ENCODE measurements at regions not wholly inside any gene's neighbourhood (a gene's known extent, or its start where the extent isn't known, plus 50 kb on each side); places are given as distances from the start of the nearest gene placed in this dataset.

DNA sequence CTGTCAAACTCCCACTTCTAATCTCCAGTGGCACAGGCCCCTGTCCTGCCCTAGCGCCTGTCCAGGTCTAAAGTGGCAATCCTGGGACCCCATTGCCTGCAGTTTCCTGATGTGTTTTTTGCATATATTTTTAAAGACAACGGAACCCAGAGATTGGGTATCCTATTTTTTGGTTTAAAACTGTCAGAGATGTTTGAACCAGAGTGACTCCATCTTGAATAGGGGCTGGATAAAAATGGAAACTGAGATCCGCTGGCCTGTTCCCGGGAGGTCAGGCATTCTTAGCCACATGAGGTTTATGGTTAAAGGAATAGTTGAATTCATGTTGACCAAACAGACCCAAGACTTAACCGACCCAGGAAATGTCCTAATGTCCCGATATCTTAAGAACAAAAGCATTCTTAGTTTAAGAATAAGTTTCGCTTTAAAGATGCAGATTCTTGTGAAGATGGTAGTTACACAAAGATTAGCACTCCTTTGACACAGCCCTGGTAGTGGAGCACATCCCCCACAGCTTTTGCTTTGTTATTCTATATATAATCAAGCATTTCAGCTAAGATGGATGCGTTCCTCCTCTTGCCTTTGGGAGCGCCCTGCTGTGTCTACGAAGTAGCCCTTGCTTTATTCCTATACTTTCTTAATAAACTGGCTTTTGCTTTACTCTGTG is 332.1 kb downstream of the UQCRFS1 start:
- H2AK5ac ChIP-seq (ENCODE audit: insufficient read length, low read length): no peak overlapping the region
- peak; percentile 65 for DNase-seq
- peak overlapping the region; percentile 42 for H3K4me2 ChIP-seq (ENCODE audit: insufficient read depth, insufficient read length, low read length)
- H3K14ac ChIP-seq (ENCODE audit: insufficient read depth, low read length): no peak overlapping the region
- TF ChIP-seq, protein P1, sequence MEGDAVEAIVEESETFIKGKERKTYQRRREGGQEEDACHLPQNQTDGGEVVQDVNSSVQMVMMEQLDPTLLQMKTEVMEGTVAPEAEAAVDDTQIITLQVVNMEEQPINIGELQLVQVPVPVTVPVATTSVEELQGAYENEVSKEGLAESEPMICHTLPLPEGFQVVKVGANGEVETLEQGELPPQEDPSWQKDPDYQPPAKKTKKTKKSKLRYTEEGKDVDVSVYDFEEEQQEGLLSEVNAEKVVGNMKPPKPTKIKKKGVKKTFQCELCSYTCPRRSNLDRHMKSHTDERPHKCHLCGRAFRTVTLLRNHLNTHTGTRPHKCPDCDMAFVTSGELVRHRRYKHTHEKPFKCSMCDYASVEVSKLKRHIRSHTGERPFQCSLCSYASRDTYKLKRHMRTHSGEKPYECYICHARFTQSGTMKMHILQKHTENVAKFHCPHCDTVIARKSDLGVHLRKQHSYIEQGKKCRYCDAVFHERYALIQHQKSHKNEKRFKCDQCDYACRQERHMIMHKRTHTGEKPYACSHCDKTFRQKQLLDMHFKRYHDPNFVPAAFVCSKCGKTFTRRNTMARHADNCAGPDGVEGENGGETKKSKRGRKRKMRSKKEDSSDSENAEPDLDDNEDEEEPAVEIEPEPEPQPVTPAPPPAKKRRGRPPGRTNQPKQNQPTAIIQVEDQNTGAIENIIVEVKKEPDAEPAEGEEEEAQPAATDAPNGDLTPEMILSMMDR (conservative IDR thresholded peaks at IDR 0.05): no peak
- no peak overlapping the region for H4K5ac ChIP-seq (ENCODE audit: insufficient read length, low read depth, low read length)
- Mint-ChIP-seq H3K4me3 (no peak overlapping the region; a peak in 1 of 5 replicates), H3K27me3 (ENCODE audit: low read depth) (peaks cover 1% of the 10 kb centered on the region), H3K9me3 (peaks cover 0 to 3% of the 10 kb centered on the region in 2 experiments; a peak in 2 of 5 replicates), H3K4me1 (peaks cover 60 to 61% of the 10 kb centered on the region in 2 experiments), H3K36me3 (ENCODE audit: insufficient read depth in 1 of 3, low read depth in 3 of 3) (peaks cover 0 to 2% (median 0%) of the 10 kb centered on the region in 3 experiments; a peak in 2 of 7 replicates), H3K27ac (peak overlapping the region in 2 of 3 experiments; percentile 81 to 97; a peak in 4 of 7 replicates)
- no peak overlapping the region for H2BK12ac ChIP-seq (ENCODE audit: insufficient read length, low read depth, low read length)
- H3K56ac ChIP-seq (ENCODE audit: insufficient read length, low read depth, low read length): no peak overlapping the region
- no peak overlapping the region for H2BK20ac ChIP-seq (ENCODE audit: low read depth, low read length, poor library complexity, severe bottlenecking)
- no peaks in the 10 kb centered on the region for H3K27me3 ChIP-seq (ENCODE audit: insufficient read depth, low read length)
- no peaks in the 10 kb centered on the region for H3K79me1 ChIP-seq (ENCODE audit: insufficient read depth, low read depth, low read length, poor library complexity, severe bottlenecking)
- no peak overlapping the region for H3K27ac ChIP-seq (ENCODE audit: insufficient read length, low read depth, low read length)
- no peak overlapping the region for H4K8ac ChIP-seq (replicated peaks; ENCODE audit: insufficient read length, low read depth, low read length)
- H3K18ac ChIP-seq (ENCODE audit: insufficient read length, low read depth, low read length): no peak overlapping the region
- no peak overlapping the region for H3K23ac ChIP-seq (ENCODE audit: insufficient read length, low read depth, low read length)
- H2BK15ac ChIP-seq (ENCODE audit: low read depth, low read length): no peak overlapping the region
- no peaks in the 10 kb centered on the region for H3K79me2 ChIP-seq (ENCODE audit: insufficient read depth, low read length)
- no peak overlapping the region for H3K4ac ChIP-seq (ENCODE audit: low read depth, low read length)
- no peak overlapping the region for H3K9ac ChIP-seq (ENCODE audit: extremely low read depth, insufficient read length, low read length)
- no CpG with 5 or more reads among the region's 10 CpGs for WGBS (ENCODE audit: extremely low coverage, insufficient read length, low lambda C conversion rate)
- no peak overlapping the region for H2AFZ ChIP-seq (ENCODE audit: low read length)
- no peak overlapping the region for H2BK5ac ChIP-seq (ENCODE audit: insufficient read length, low read length)
- H2BK120ac ChIP-seq (ENCODE audit: low read depth, low read length, poor library complexity, severe bottlenecking): no peak overlapping the region
- H3K9me3 ChIP-seq (ENCODE audit: control insufficient read depth, low read depth, low read length): no peaks in the 10 kb centered on the region
- no peaks in the 10 kb centered on the region for H3K23me2 ChIP-seq (ENCODE audit: insufficient read length, low read depth, low read length, poor library complexity, severe bottlenecking)
- H3T11ph ChIP-seq (ENCODE audit: low read length): no peak overlapping the region
- no peak overlapping the region for H4K91ac ChIP-seq (ENCODE audit: insufficient read length, low read depth, low read length)
- H4K20me1 ChIP-seq (ENCODE audit: control insufficient read depth, insufficient read depth, insufficient read length): no peaks in the 10 kb centered on the region
- H3K4me1 ChIP-seq (ENCODE audit: insufficient read depth, low read length): peaks cover 22% of the 10 kb centered on the region; the same call in 1 of the 2 replicates
